IMR-90 (cell line): ENCODE measurements at regions not wholly inside any gene's neighbourhood (a gene's known extent, or its start where the extent isn't known, plus 50 kb on each side); places are given as distances from the start of the nearest gene placed in this dataset.

ENCODE experiments used
- ATAC-seq: fragments of 200-7000 bp; cut with Tn5 transposase; 2 replicates; pipeline ENCODE4 v1.9.1; 2020; ENCODE audit warnings: low read depth, mild to moderate bottlenecking, moderate library complexity
- BruUV-seq: library from RNA; stranded (reverse); fragments of 400-500 nt; replicated peaks from 2 replicates; lab custom pipeline; 2021; lab: Mats Ljungman, UMichigan
- CTCF ChIA-PET: fragments of 300-600 bp; formaldehyde crosslinking; extraction: SDS; loops from one replicate; lab custom pipeline; 2021; ENCODE audit warnings: antibody characterized with exemption; lab: Yijun Ruan, JAX
- POLR2A ChIA-PET: fragments of 300-600 bp; sonication (Branson Sonifier 250); formaldehyde crosslinking; loops from one replicate; lab custom pipeline; 2022; ENCODE audit warnings: antibody characterized with exemption; ENCODE audit not compliant: unreplicated experiment; lab: Charles Lee
- DNase-seq: peaks from one replicate; pipeline ENCODE4 v3.0.0; 2013
- H2AFZ ChIP-seq: replicated peaks from 2 replicates; pipeline ENCODE3; 2013; ENCODE audit warnings: low read length, mild to moderate bottlenecking; ENCODE audit not compliant: poor library complexity
- H2AK5ac ChIP-seq: 2 replicates; pipeline ENCODE4 v1.6.1; 2013; ENCODE audit warnings: low read depth, low read length, inconsistent platforms
- H2AK9ac ChIP-seq: replicated peaks from 2 replicates; pipeline ENCODE3; 2013; ENCODE audit warnings: mild to moderate bottlenecking, low read depth, low read length, moderate library complexity; ENCODE audit not compliant: poor library complexity
- H2BK120ac ChIP-seq: 2 replicates; pipeline ENCODE4 v1.6.1; 2013; ENCODE audit warnings: low read depth, low read length, inconsistent platforms
- H2BK15ac ChIP-seq: 3 replicates; pipeline ENCODE4 v1.6.1; 2013; ENCODE audit warnings: low read depth, low read length, inconsistent platforms
- H2BK20ac ChIP-seq: 2 replicates; pipeline ENCODE4 v1.6.1; 2013; ENCODE audit warnings: low read depth, mild to moderate bottlenecking, inconsistent platforms, low read length, moderate library complexity
- H2BK5ac ChIP-seq: 2 replicates; pipeline ENCODE4 v1.6.1; 2013; ENCODE audit warnings: mild to moderate bottlenecking, low read depth, low read length, inconsistent platforms; ENCODE audit not compliant: poor library complexity, severe bottlenecking
- H3K14ac ChIP-seq: replicated peaks from 2 replicates; pipeline ENCODE4 v1.6.1; 2013; ENCODE audit warnings: low read depth, low read length, inconsistent platforms
- H3K18ac ChIP-seq: 2 replicates; pipeline ENCODE4 v1.6.1; 2013; ENCODE audit warnings: low read depth, low read length, control low read depth
- H3K23ac ChIP-seq: 2 replicates; pipeline ENCODE4 v1.6.1; 2013; ENCODE audit warnings: low read depth, low read length, inconsistent platforms
- H3K27ac ChIP-seq: 2 replicates; pipeline ENCODE4 v1.5.1; 2013; ENCODE audit warnings: mild to moderate bottlenecking, control low read depth, low read length; ENCODE audit not compliant: insufficient read depth
- H3K27me3 ChIP-seq: 2 replicates; pipeline ENCODE4 v1.6.1; 2013; ENCODE audit warnings: low read length; ENCODE audit not compliant: control insufficient read depth, insufficient read depth
- H3K36me3 ChIP-seq: 2 replicates; pipeline ENCODE4 v1.6.1; 2013; ENCODE audit warnings: low read length, mixed read lengths; ENCODE audit not compliant: control insufficient read depth, insufficient read depth
- H3K4ac ChIP-seq: 2 replicates; pipeline ENCODE4 v1.6.1; 2013; ENCODE audit warnings: low read depth, low read length, inconsistent platforms
- H3K4me1 ChIP-seq: 2 replicates; pipeline ENCODE4 v1.6.1; 2013; ENCODE audit warnings: low read length, mixed read lengths; ENCODE audit not compliant: control insufficient read depth, insufficient read depth
- H3K4me2 ChIP-seq: 2 replicates; pipeline ENCODE4 v1.6.1; 2013; ENCODE audit warnings: low read depth, mild to moderate bottlenecking, control low read depth, low read length, moderate library complexity
- H3K4me3 ChIP-seq: 2 replicates; pipeline ENCODE4 v1.5.1; 2013; ENCODE audit warnings: low read depth, mild to moderate bottlenecking, control low read depth, low read length, moderate library complexity; ENCODE audit not compliant: insufficient read depth
- H3K56ac ChIP-seq: 2 replicates; pipeline ENCODE4 v1.6.1; 2013; ENCODE audit warnings: low read length, inconsistent platforms; ENCODE audit not compliant: insufficient read depth; ENCODE audit errors: extremely low read depth
- H3K79me1 ChIP-seq, 2 experiments: 2 replicates each; pipeline ENCODE4 v1.6.1; 2013; ENCODE audit warnings: low read length in 2 of 2, inconsistent platforms in 1 of 2, low read depth in 1 of 2
- H3K9ac ChIP-seq: 2 replicates; pipeline ENCODE4 v1.6.1; 2013; ENCODE audit warnings: low read depth, low read length, control low read depth
- H3K9me1 ChIP-seq: 2 replicates; pipeline ENCODE4 v1.6.1; 2013; ENCODE audit warnings: low read length, inconsistent platforms; ENCODE audit not compliant: insufficient read depth
- H3K9me3 ChIP-seq: 2 replicates; pipeline ENCODE4 v1.6.1; 2013; ENCODE audit warnings: low read length; ENCODE audit not compliant: control insufficient read depth, insufficient read depth
- H4K20me1 ChIP-seq: 2 replicates; pipeline ENCODE4 v1.6.1; 2013; ENCODE audit warnings: low read length, inconsistent platforms; ENCODE audit not compliant: insufficient read depth
- H4K5ac ChIP-seq: 2 replicates; pipeline ENCODE4 v1.6.1; 2013; ENCODE audit warnings: mild to moderate bottlenecking, low read depth, low read length, control low read depth
- H4K8ac ChIP-seq, 2 experiments: 2 replicates each; pipeline ENCODE4 v1.6.1; 2013; ENCODE audit warnings: low read depth in 2 of 2, low read length in 2 of 2, control low read depth in 1 of 2, inconsistent platforms in 1 of 2
- H4K91ac ChIP-seq: 2 replicates; pipeline ENCODE4 v1.6.1; 2013; ENCODE audit warnings: low read depth, low read length, inconsistent platforms; ENCODE audit not compliant: insufficient read depth
- BHLHE40 ChIP-seq: fragments of 150-350 bp; IDR thresholded peaks from 2 replicates; pipeline ENCODE4 v1.6.1; 2016; ENCODE audit warnings: mild to moderate bottlenecking, low read depth, low read length
- CEBPB ChIP-seq: IDR thresholded peaks from 2 replicates; pipeline ENCODE4 v1.6.1; 2012; ENCODE audit warnings: low read depth, low read length, improper control_type of control experiment
- FOS ChIP-seq: fragments of 150-350 bp; IDR thresholded peaks from 2 replicates; pipeline ENCODE4 v1.6.1; 2016; ENCODE audit warnings: low read depth, low read length
- MAFK ChIP-seq: IDR thresholded peaks from 2 replicates; pipeline ENCODE4 v1.6.1; 2012; ENCODE audit warnings: low read depth, low read length, improper control_type of control experiment
- MAZ ChIP-seq: IDR thresholded peaks from 2 replicates; pipeline ENCODE4 v1.6.1; 2012; ENCODE audit warnings: low read depth, mild to moderate bottlenecking, low read length, improper control_type of control experiment, moderate library complexity, borderline replicate concordance
- MXI1 ChIP-seq: IDR thresholded peaks from 2 replicates; pipeline ENCODE4 v1.6.1; 2012; ENCODE audit warnings: low read depth, mild to moderate bottlenecking, low read length, moderate library complexity, borderline replicate concordance
- NFE2L2 ChIP-seq: fragments of 150-350 bp; IDR thresholded peaks from 2 replicates; pipeline ENCODE4 v1.6.1; 2016; ENCODE audit warnings: low read depth, mild to moderate bottlenecking, low read length
- POLR2A ChIP-seq: IDR thresholded peaks from 2 replicates; pipeline ENCODE4 v1.6.1; 2012; ENCODE audit warnings: mild to moderate bottlenecking, low read depth, low read length
- RFX5 ChIP-seq: IDR thresholded peaks from 2 replicates; pipeline ENCODE4 v1.8.0; 2012; ENCODE audit warnings: low read depth, mild to moderate bottlenecking, low read length, moderate library complexity
- SMC3 ChIP-seq: fragments of 150-350 bp; IDR thresholded peaks from 2 replicates; pipeline ENCODE4 v1.6.1; 2016; ENCODE audit warnings: low read depth, mild to moderate bottlenecking, antibody characterized with exemption, low read length, moderate library complexity
- WGBS, 2 experiments: methylation state at CpG; one replicate each; pipeline versions ENCODE4 v1.1.5 to v1.1.7; 2013; ENCODE audit warnings: missing lambda C conversion rate in 2 of 2; ENCODE audit not compliant: insufficient read length in 1 of 2; ENCODE audit errors: extremely low coverage in 2 of 2; 5-methylcytosine and 5-hydroxymethylcytosine counted together
- dilution Hi-C: fragments of 300-500 bp; cut with HindIII; formaldehyde crosslinking; loops from one replicate; pipeline ENCODE4 v1.14.3; 2018; ENCODE audit warnings: low sequenced_read_pairs; ENCODE audit not compliant: unreplicated experiment
- in situ Hi-C: fragments of 300-500 bp; cut with MboI; formaldehyde crosslinking; loops from 3 replicates; pipeline ENCODE4 v1.14.3; 2019; ENCODE audit warnings: low sequenced_read_pairs, inconsistent platforms, mixed read lengths
- intact Hi-C: fragments of 100-400 bp; cut with micrococcal nuclease; formaldehyde crosslinking; loops from 2 replicates; pipeline ENCODE4 v1.10.0; 2022
- TF ChIP-seq, protein P1 (sequence below): conservative IDR thresholded peaks from 2 replicates; pipeline ENCODE4 v1.5.1; 2012; ENCODE audit warnings: mild to moderate bottlenecking, low read depth, low read length, improper control_type of control experiment
- TF ChIP-seq, protein P2 (sequence below): fragments of 150-350 bp; IDR thresholded peaks from 2 replicates; pipeline ENCODE4 v1.6.1; 2016; ENCODE audit warnings: low read depth, mild to moderate bottlenecking, low read length, moderate library complexity, borderline replicate concordance
- TF ChIP-seq, protein P3 (sequence below): fragments of 150-350 bp; IDR thresholded peaks from 2 replicates; pipeline ENCODE4 v1.6.1; 2017; ENCODE audit warnings: mild to moderate bottlenecking, antibody characterized with exemption, low read length, low read depth

DNA sequence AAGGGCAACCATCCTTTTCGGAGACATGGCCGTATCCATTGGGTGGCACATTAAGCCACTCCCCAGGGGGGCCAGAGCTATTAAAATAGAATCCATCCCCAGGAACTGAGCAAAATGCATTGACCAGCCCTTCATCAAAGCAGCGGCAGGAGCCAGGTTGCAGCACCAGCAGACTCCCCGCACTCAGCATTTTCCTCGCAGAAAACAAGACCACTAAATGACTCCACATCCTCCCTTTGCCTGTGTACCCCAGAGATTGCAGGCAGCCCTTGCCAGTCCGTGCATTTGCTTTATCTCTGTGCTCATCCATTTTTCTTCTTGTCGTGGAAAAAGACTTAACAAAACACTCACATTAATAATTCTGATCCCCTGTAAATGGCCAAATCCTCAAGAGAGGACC, 144.4 kb upstream of the LARGE1 start:
- POLR2A ChIA-PET: no interaction called here

More for the DNA sequence above, 144.4 kb upstream of the LARGE1 start:
- DNase-seq: no peak
- Histone ChIP-seq H3K4me3 (no peak overlapping the region), H3K9me1 (no peaks in the 10 kb centered on the region), H2BK5ac (no peak overlapping the region), H4K8ac (no peak overlapping the region), H2BK120ac (no peak overlapping the region), H2BK15ac (no peak overlapping the region), H4K91ac (no peak overlapping the region), H2AK5ac (no peak overlapping the region), H3K18ac (no peak overlapping the region), H3K4ac (no peak overlapping the region), H3K4me2 (no peak overlapping the region), H3K27ac (no peak overlapping the region), H2BK20ac (no peak overlapping the region), H2AK9ac (no peak overlapping the region), H3K36me3 (no peaks in the 10 kb centered on the region), H3K14ac (no peak overlapping the region), H3K9ac (no peak overlapping the region), H4K5ac (no peak overlapping the region), H3K27me3 (no peaks in the 10 kb centered on the region), H3K23ac (no peak overlapping the region), H3K56ac (no peak overlapping the region), H2AFZ (no peak overlapping the region), H4K20me1 (no peaks in the 10 kb centered on the region), H3K79me1 (no peaks in the 10 kb centered on the region), H3K4me1 (no peaks in the 10 kb centered on the region), H3K9me3 (peaks cover 31% of the 10 kb centered on the region)
- dilution Hi-C loops (no loop called here), intact Hi-C loops (no loop called here), in situ Hi-C loops (no loop called here)
- TF ChIP-seq FOS: no peak
- TF ChIP-seq NFE2L2: no peak
- TF ChIP-seq, protein P1, sequence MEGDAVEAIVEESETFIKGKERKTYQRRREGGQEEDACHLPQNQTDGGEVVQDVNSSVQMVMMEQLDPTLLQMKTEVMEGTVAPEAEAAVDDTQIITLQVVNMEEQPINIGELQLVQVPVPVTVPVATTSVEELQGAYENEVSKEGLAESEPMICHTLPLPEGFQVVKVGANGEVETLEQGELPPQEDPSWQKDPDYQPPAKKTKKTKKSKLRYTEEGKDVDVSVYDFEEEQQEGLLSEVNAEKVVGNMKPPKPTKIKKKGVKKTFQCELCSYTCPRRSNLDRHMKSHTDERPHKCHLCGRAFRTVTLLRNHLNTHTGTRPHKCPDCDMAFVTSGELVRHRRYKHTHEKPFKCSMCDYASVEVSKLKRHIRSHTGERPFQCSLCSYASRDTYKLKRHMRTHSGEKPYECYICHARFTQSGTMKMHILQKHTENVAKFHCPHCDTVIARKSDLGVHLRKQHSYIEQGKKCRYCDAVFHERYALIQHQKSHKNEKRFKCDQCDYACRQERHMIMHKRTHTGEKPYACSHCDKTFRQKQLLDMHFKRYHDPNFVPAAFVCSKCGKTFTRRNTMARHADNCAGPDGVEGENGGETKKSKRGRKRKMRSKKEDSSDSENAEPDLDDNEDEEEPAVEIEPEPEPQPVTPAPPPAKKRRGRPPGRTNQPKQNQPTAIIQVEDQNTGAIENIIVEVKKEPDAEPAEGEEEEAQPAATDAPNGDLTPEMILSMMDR: no peak
- no peak for TF ChIP-seq POLR2A
- no peak for TF ChIP-seq SMC3
- no peak for TF ChIP-seq MAZ
- TF ChIP-seq, protein P2, sequence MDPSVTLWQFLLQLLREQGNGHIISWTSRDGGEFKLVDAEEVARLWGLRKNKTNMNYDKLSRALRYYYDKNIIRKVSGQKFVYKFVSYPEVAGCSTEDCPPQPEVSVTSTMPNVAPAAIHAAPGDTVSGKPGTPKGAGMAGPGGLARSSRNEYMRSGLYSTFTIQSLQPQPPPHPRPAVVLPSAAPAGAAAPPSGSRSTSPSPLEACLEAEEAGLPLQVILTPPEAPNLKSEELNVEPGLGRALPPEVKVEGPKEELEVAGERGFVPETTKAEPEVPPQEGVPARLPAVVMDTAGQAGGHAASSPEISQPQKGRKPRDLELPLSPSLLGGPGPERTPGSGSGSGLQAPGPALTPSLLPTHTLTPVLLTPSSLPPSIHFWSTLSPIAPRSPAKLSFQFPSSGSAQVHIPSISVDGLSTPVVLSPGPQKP: no peak
- TF ChIP-seq, protein P3, sequence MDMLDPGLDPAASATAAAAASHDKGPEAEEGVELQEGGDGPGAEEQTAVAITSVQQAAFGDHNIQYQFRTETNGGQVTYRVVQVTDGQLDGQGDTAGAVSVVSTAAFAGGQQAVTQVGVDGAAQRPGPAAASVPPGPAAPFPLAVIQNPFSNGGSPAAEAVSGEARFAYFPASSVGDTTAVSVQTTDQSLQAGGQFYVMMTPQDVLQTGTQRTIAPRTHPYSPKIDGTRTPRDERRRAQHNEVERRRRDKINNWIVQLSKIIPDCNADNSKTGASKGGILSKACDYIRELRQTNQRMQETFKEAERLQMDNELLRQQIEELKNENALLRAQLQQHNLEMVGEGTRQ: no peak
- TF ChIP-seq CEBPB: no peak
- TF ChIP-seq MAFK: no peak
- TF ChIP-seq RFX5: no peak
- TF ChIP-seq MXI1: no peak
- TF ChIP-seq BHLHE40: no peak
- BruUV-seq: no TSS peak
- CTCF ChIA-PET: no interaction called here
- 29% methylated on average over 4 of the region's 7 CpGs; no CpG with 5 or more reads in 1 of the 2 experiments for WGBS, 2 experiments
- no peak for ATAC-seq
